Endothelial cell of umbilical vein (primary cell): ENCODE measurements at regions not wholly inside any gene's neighbourhood (a gene's known extent, or its start where the extent isn't known, plus 50 kb on each side); places are given as distances from the start of the nearest gene placed in this dataset.

ENCODE experiments used
- BruUV-seq: library from RNA; stranded (reverse); fragments of 400-500 nt; replicated peaks from 2 replicates; lab custom pipeline; 2021; lab: Mats Ljungman, UMichigan
- CTCF ChIA-PET: fragments of 300-600, 350-600 bp; sonication (Branson Sonifier 250); formaldehyde crosslinking; loops from one replicate; lab custom pipeline; 2021; ENCODE audit warnings: antibody characterized with exemption, inconsistent platforms; lab: Charles Lee
- POLR2A ChIA-PET: fragments of 300-600, 350-600 bp; sonication (Branson Sonifier 250); formaldehyde crosslinking; loops from one replicate; lab custom pipeline; 2021; ENCODE audit warnings: antibody characterized with exemption, inconsistent platforms; lab: Charles Lee
- DNase-seq: peaks from one replicate; pipeline ENCODE4 v3.0.0-alpha.2; 2011; ENCODE audit warnings: low read depth, low spot score
- FAIRE-seq: peaks from 2 replicates; lab custom pipeline; 2011; peaks lifted over from hg19 to GRCh38; lab: Jason Lieb, UNC
- H2AFZ ChIP-seq: 2 replicates; pipeline ENCODE4 v1.6.0; 2012; ENCODE audit warnings: low read depth, low read length, control low read depth, inconsistent platforms
- H3K27ac ChIP-seq: 2 replicates; pipeline ENCODE4 v1.5.1; 2011; ENCODE audit warnings: low read depth, mild to moderate bottlenecking, control low read depth, low read length, moderate library complexity; ENCODE audit not compliant: insufficient read depth
- H3K27me3 ChIP-seq, 2 experiments: 2 replicates each; pipeline versions ENCODE4 v1.6.0 to v1.6.1; 2011; ENCODE audit warnings: low read length in 2 of 2, mixed read lengths in 1 of 2; ENCODE audit not compliant: control insufficient read depth in 2 of 2, insufficient read depth in 2 of 2
- H3K36me3 ChIP-seq, 2 experiments: 2 replicates in 1 of 2; 3 replicates in 1 of 2; pipeline ENCODE4 v1.5.1; 2011; ENCODE audit warnings: low read length in 2 of 2, mild to moderate bottlenecking in 1 of 2, moderate library complexity in 1 of 2; ENCODE audit not compliant: control insufficient read depth in 2 of 2, insufficient read depth in 2 of 2; ENCODE audit errors: extremely low read depth in 1 of 2
- H3K4me1 ChIP-seq: 3 replicates; pipeline ENCODE4 v1.5.1; 2011; ENCODE audit warnings: mild to moderate bottlenecking, low read length; ENCODE audit not compliant: control insufficient read depth, insufficient read depth; ENCODE audit errors: extremely low read depth
- H3K4me2 ChIP-seq: 2 replicates; pipeline ENCODE4 v1.6.1; 2011; ENCODE audit warnings: low read length, control low read depth, mixed read lengths; ENCODE audit not compliant: insufficient read depth
- H3K4me3 ChIP-seq, 3 experiments: fragments of 200-600 bp in 1 of 3; sonication (generic), shearing (Covaris generic) in 1 of 3; replicated peaks in 1 of 3; 2 replicates each; pipeline ENCODE4 v1.5.1; 2011 to 2016; ENCODE audit warnings: control low read depth in 3 of 3, low read length in 3 of 3, mild to moderate bottlenecking in 2 of 3, inconsistent platforms in 1 of 3, low read depth in 1 of 3, moderate library complexity in 1 of 3; ENCODE audit not compliant: insufficient read depth in 1 of 3
- H3K79me2 ChIP-seq: 2 replicates; pipeline ENCODE4 v1.6.0; 2012; ENCODE audit warnings: low read length, inconsistent platforms; ENCODE audit not compliant: control insufficient read depth, insufficient read depth
- H3K9ac ChIP-seq: replicated peaks from 2 replicates; pipeline ENCODE3; 2011; ENCODE audit warnings: low read length, control low read depth; ENCODE audit not compliant: insufficient read depth; ENCODE audit errors: extremely low read depth
- H3K9me1 ChIP-seq: replicated peaks from 3 replicates; pipeline ENCODE4 v1.6.0; 2011; ENCODE audit warnings: mild to moderate bottlenecking, low read length; ENCODE audit not compliant: control insufficient read depth, insufficient read depth; ENCODE audit errors: extremely low read depth
- H3K9me3 ChIP-seq: replicated peaks from 2 replicates; pipeline ENCODE4 v1.5.1; 2012; ENCODE audit warnings: low read length, inconsistent platforms; ENCODE audit not compliant: control insufficient read depth, insufficient read depth
- H4K20me1 ChIP-seq: replicated peaks from 2 replicates; pipeline ENCODE3; 2011; ENCODE audit warnings: mild to moderate bottlenecking, low read length; ENCODE audit not compliant: control insufficient read depth, insufficient read depth; ENCODE audit errors: extremely low read depth
- CTCF ChIP-seq, 2 donors: IDR thresholded peaks; 1 replicate in 1 of 2; 2 replicates in 1 of 2; pipeline ENCODE4 v1.5.1; 2011; ENCODE audit warnings: low read length in 2 of 2, mild to moderate bottlenecking in 2 of 2, moderate library complexity in 2 of 2, control low read depth in 1 of 2, inconsistent platforms in 1 of 2, low read depth in 1 of 2; ENCODE audit not compliant: insufficient read depth in 1 of 2; ENCODE audit errors: extremely low read depth in 1 of 2
- EZH2 ChIP-seq: IDR thresholded peaks from 2 replicates; pipeline ENCODE4 v1.6.1; 2012; ENCODE audit warnings: borderline replicate concordance, low read depth, mild to moderate bottlenecking, moderate library complexity, low read length, inconsistent platforms; ENCODE audit not compliant: severe bottlenecking
- GATA2 ChIP-seq: IDR thresholded peaks from 2 replicates; pipeline ENCODE4 v1.7.0; 2011; ENCODE audit warnings: low read depth, mild to moderate bottlenecking, moderate library complexity, mixed read lengths, low read length; ENCODE audit not compliant: insufficient read length, insufficient read depth
- JUN ChIP-seq: IDR thresholded peaks from 2 replicates; pipeline ENCODE4 v1.6.1; 2011; ENCODE audit warnings: borderline replicate concordance, low read depth; ENCODE audit not compliant: insufficient read length, insufficient read depth
- MAX ChIP-seq: IDR thresholded peaks from 2 replicates; pipeline ENCODE4 v1.6.1; 2011; ENCODE audit not compliant: insufficient read depth, insufficient read length
- dilution Hi-C: fragments of 300-500 bp; cut with MboI; formaldehyde crosslinking; loops from one replicate; pipeline ENCODE4 v1.15.0; 2019; ENCODE audit warnings: low sequenced_read_pairs; ENCODE audit not compliant: extremely low pct_ligation_motif_present
- intact Hi-C: fragments of 100-400 bp; cut with micrococcal nuclease; formaldehyde crosslinking; loops from one replicate; pipeline ENCODE4 v1.10.0; 2022

DNA sequence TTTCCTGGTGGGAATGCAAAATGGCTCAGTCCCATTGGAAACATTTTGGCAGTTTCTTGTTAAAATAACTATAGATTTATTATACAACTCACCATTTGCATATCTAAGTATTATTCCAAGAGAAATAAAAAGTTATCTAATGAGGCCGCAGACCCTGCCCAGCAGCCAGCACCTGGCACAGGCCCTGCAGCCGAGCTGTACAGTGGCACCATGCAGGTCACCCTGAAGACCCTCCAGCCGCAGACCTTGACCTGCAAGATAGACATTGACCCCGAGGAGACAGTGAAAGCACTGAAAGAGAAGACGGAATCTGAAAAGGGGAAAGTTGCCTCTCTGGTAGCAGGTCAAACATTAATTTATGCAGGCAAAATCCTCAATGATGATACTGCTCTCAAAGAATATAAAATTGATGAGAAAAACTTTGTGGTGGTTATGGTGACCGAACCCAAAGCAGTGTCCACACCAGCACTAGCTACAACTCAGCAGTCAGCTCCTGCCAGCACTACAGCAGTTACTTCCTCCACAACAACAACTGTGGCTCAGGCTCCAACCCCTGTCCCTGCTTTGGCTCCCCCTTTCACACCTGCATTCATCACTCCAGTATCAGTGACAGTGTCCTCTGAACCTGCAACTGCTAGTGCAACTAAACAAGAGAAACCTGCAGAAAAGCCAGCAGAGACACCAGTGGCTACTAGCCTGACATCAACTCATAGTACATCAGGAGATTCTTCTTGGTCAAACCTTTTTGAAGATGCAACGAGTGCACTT, 113.5 kb upstream of the SATB1 start:
- no peaks in the 10 kb centered on the region for H3K9me1 ChIP-seq
- no peaks in the 10 kb centered on the region for H4K20me1 ChIP-seq
- no peaks in the 10 kb centered on the region for H3K79me2 ChIP-seq
- FAIRE-seq: no peak
- H3K36me3 ChIP-seq: no peaks in the 10 kb centered on the region
- no peak overlapping the region for H3K27ac ChIP-seq
- POLR2A ChIA-PET: no interaction called here
- dilution Hi-C loops: no loop called here
- no peak overlapping the region for H3K9ac ChIP-seq
- TF ChIP-seq GATA2 (no peak), EZH2 (no peak), JUN (no peak), CTCF (IDR thresholded peaks at IDR 0.05; ENCODE audit: extremely low read depth in 1 of 2, insufficient read depth in 1 of 2, low read depth in 1 of 2, low read length in 2 of 2) (no peak), MAX (no peak)
- intact Hi-C loops: no loop called here
- peaks cover 2% of the 10 kb centered on the region for H3K9me3 ChIP-seq
- no peak for DNase-seq
- no TSS peak for BruUV-seq
- H2AFZ ChIP-seq: no peak overlapping the region
- no peak overlapping the region for H3K4me2 ChIP-seq
- CTCF ChIA-PET: no interaction called here
- no peak overlapping the region for H3K4me3 ChIP-seq
- H3K4me1 ChIP-seq: no peaks in the 10 kb centered on the region
- H3K27me3 ChIP-seq: no peaks in the 10 kb centered on the region
